ENCODE measurements at regions not wholly inside any gene's neighbourhood (a gene's known extent, or its start where the extent isn't known, plus 50 kb on each side); places are given as distances from the start of the nearest gene placed in this dataset.

GRCh38 chr12:42010257-42010656 lies 134.4 kb downstream of the GXYLT1 start:
- no peak for TF ChIP-seq PHF20 (IDR thresholded peaks at IDR 0.05; ENCODE audit: partially characterized antibody)
- TF ChIP-seq ZNF717 (CRISPR knock-in tag; IDR thresholded peaks at IDR 0.05), result no peak
- TF ChIP-seq EZH2 (IDR thresholded peaks at IDR 0.05; ENCODE audit: borderline replicate concordance, low read depth, low read length), result no peak
- no peak for TF ChIP-seq NRF1 (conservative IDR thresholded peaks at IDR 0.05 in 1 of 2, IDR thresholded peaks at IDR 0.05 in 1 of 2)
- no peak for TF ChIP-seq ZBTB9 (CRISPR knock-in tag; IDR thresholded peaks at IDR 0.05)
- TF ChIP-seq CHD2 (IDR thresholded peaks at IDR 0.05; ENCODE audit: low read depth, low read length), result no peak
- TF ChIP-seq ZC3H11A (IDR thresholded peaks at IDR 0.05; ENCODE audit: low read depth, low read length), result no peak
- TF ChIP-seq BCOR (IDR thresholded peaks at IDR 0.05), result no peak
- no peak for TF ChIP-seq MYC (IDR thresholded peaks at IDR 0.05; ENCODE audit: low read depth, low read length)
- TF ChIP-seq MYC (CRISPR knock-in tag; IDR thresholded peaks at IDR 0.05; ENCODE audit: borderline replicate concordance, low read depth), result no peak

Data from K562 (cell line).